OCI-LY1 (cell line): ENCODE measurements at regions not wholly inside any gene's neighbourhood (a gene's known extent, or its start where the extent isn't known, plus 50 kb on each side); places are given as distances from the start of the nearest gene placed in this dataset.

ENCODE experiments used
- H2AFZ ChIP-seq: fragments of 200-600 bp; sonication (generic), shearing (Covaris generic); 2 replicates; pipeline ENCODE4 v1.6.0; 2014; ENCODE audit warnings: antibody characterized with exemption, mild to moderate bottlenecking, low read length
- H3F3A ChIP-seq: fragments of 200-600 bp; sonication (generic), shearing (Covaris generic); 2 replicates; pipeline ENCODE4 v1.6.0; 2014; ENCODE audit warnings: mild to moderate bottlenecking, antibody characterized with exemption, low read length, moderate library complexity; ENCODE audit not compliant: insufficient read depth
- H3K27ac ChIP-seq: fragments of 200-600 bp; sonication (generic); 2 replicates; pipeline ENCODE4 v1.5.1; 2014; ENCODE audit warnings: low read length, mixed run types, mild to moderate bottlenecking, low read depth; ENCODE audit not compliant: poor library complexity, severe bottlenecking
- H3K27me3 ChIP-seq: fragments of 200-600 bp; sonication (generic); 2 replicates; pipeline ENCODE4 v1.6.0; 2014; ENCODE audit warnings: antibody characterized with exemption, mild to moderate bottlenecking, low read length, moderate library complexity; ENCODE audit not compliant: insufficient read depth
- H3K36me3 ChIP-seq: fragments of 200-600 bp; sonication (generic); 2 replicates; pipeline ENCODE4 v1.6.1; 2014; ENCODE audit warnings: mild to moderate bottlenecking, antibody characterized with exemption, low read length, moderate library complexity, mixed read lengths; ENCODE audit not compliant: insufficient read depth
- H3K4me1 ChIP-seq: fragments of 200-600 bp; sonication (generic); 2 replicates; pipeline ENCODE4 v1.5.1; 2014; ENCODE audit warnings: mild to moderate bottlenecking, low read length, moderate library complexity; ENCODE audit not compliant: insufficient read depth, severe bottlenecking
- H3K4me2 ChIP-seq: fragments of 200-600 bp; sonication (generic), shearing (Covaris generic); 2 replicates; pipeline ENCODE4 v1.6.1; 2014; ENCODE audit warnings: low read length
- H3K4me3 ChIP-seq: fragments of 200-600 bp; sonication (generic); 2 replicates; pipeline ENCODE4 v1.5.1; 2014; ENCODE audit warnings: low read length, low read depth, mild to moderate bottlenecking, mixed read lengths; ENCODE audit not compliant: poor library complexity, severe bottlenecking
- H3K79me2 ChIP-seq: fragments of 200-600 bp; shearing (Covaris generic); 2 replicates; pipeline ENCODE4 v1.6.1; 2016; ENCODE audit warnings: mixed run types, low read length, mixed read lengths; ENCODE audit not compliant: insufficient read depth
- H3K9ac ChIP-seq: fragments of 200-600 bp; sonication (generic), shearing (Covaris generic); 2 replicates; pipeline ENCODE4 v1.6.1; 2014; ENCODE audit warnings: mild to moderate bottlenecking, low read length, mixed read lengths
- H3K9me2 ChIP-seq: fragments of 200-600 bp; sonication (generic), shearing (Covaris generic); 2 replicates; pipeline ENCODE4 v1.6.1; 2014; ENCODE audit warnings: low read depth, mild to moderate bottlenecking, low read length, mixed read lengths
- H3K9me3 ChIP-seq: fragments of 200-600 bp; shearing (Covaris generic); 2 replicates; pipeline ENCODE4 v1.6.1; 2014; ENCODE audit warnings: low read length, mixed read lengths
- H4K20me1 ChIP-seq: fragments of 200-600 bp; sonication (generic), shearing (Covaris generic); 2 replicates; pipeline ENCODE4 v1.6.0; 2016; ENCODE audit warnings: mild to moderate bottlenecking, low read length; ENCODE audit not compliant: insufficient read depth
- EZH2 ChIP-seq: fragments of 200-600 bp; sonication (generic), shearing (Covaris generic); IDR thresholded peaks from 2 replicates; pipeline ENCODE4 v1.8.0; 2017; ENCODE audit warnings: borderline replicate concordance, mixed run types, mild to moderate bottlenecking, antibody characterized with exemption, low read length, moderate library complexity, mixed read lengths
- TF ChIP-seq, protein P1 (sequence below): fragments of 200-600 bp; sonication (generic), shearing (Covaris generic); IDR thresholded peaks from 2 replicates; pipeline ENCODE4 v1.5.1; 2017; ENCODE audit warnings: mild to moderate bottlenecking, antibody characterized with exemption, low read length, moderate library complexity, mixed read lengths

DNA sequence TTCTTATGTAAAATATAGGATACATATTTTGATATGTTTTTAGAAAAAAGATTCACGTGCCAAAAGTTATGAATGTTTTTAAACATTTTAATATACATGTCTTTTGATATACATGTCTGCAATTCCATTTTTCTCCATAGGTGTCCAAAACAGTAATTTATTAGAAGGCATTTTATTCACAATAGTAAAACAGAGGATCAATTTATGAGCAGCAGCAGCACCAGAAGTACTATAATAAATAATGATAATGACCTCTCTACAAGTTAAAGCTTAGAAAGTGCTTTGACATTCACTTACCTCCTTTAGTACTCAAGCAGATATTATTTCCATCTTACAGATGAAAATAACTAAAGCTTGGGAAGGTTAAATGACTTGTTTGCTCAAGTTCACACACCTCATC lies 96.7 kb upstream of the DBX1 start:
- H3K4me1 ChIP-seq, result no peaks in the 10 kb centered on the region
- TF ChIP-seq EZH2, result no peak
- TF ChIP-seq, protein P1, sequence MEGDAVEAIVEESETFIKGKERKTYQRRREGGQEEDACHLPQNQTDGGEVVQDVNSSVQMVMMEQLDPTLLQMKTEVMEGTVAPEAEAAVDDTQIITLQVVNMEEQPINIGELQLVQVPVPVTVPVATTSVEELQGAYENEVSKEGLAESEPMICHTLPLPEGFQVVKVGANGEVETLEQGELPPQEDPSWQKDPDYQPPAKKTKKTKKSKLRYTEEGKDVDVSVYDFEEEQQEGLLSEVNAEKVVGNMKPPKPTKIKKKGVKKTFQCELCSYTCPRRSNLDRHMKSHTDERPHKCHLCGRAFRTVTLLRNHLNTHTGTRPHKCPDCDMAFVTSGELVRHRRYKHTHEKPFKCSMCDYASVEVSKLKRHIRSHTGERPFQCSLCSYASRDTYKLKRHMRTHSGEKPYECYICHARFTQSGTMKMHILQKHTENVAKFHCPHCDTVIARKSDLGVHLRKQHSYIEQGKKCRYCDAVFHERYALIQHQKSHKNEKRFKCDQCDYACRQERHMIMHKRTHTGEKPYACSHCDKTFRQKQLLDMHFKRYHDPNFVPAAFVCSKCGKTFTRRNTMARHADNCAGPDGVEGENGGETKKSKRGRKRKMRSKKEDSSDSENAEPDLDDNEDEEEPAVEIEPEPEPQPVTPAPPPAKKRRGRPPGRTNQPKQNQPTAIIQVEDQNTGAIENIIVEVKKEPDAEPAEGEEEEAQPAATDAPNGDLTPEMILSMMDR, result no peak
- no peaks in the 10 kb centered on the region for H4K20me1 ChIP-seq
- H3K9me3 ChIP-seq, result no peaks in the 10 kb centered on the region
- no peak overlapping the region for H3K9ac ChIP-seq
- no peak overlapping the region for H2AFZ ChIP-seq
- no peaks in the 10 kb centered on the region for H3K27me3 ChIP-seq
- no peak overlapping the region for H3K27ac ChIP-seq
- H3F3A ChIP-seq, result no peaks in the 10 kb centered on the region
- H3K4me2 ChIP-seq, result no peak overlapping the region
- no peaks in the 10 kb centered on the region for H3K36me3 ChIP-seq
- no peaks in the 10 kb centered on the region for H3K79me2 ChIP-seq
- no peak overlapping the region for H3K4me3 ChIP-seq
- no peaks in the 10 kb centered on the region for H3K9me2 ChIP-seq

DNA sequence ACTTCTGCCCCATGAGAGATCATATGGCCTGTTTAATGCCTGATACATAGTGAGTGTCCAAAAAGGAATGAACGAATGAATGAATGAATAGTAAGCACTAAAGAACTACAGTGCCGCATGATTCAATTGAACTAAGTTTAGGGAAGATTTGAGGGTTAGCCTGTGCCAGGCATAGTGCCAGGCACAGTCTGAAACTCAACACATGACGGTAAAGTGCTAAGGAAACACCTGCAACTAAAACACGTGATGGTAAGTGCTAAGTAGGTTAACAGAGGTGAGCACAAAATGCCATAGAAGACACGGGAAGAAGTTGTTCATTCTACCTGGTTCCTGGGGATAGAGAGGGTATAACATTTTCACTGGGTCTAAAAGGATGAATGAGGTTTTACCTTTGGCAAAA lies 93.5 kb upstream of the DBX1 start:
- Histone ChIP-seq H2AFZ (no peak overlapping the region), H3K27ac (no peak overlapping the region), H3K9me2 (no peaks in the 10 kb centered on the region), H3K4me1 (no peaks in the 10 kb centered on the region), H3K36me3 (no peaks in the 10 kb centered on the region), H3K79me2 (no peaks in the 10 kb centered on the region), H3F3A (no peaks in the 10 kb centered on the region), H3K27me3 (no peaks in the 10 kb centered on the region), H4K20me1 (no peaks in the 10 kb centered on the region), H3K4me2 (no peak overlapping the region), H3K9me3 (no peaks in the 10 kb centered on the region), H3K4me3 (no peak overlapping the region), H3K9ac (no peak overlapping the region)
- no peak for TF ChIP-seq EZH2
- TF ChIP-seq, protein P1, result no peak

DNA sequence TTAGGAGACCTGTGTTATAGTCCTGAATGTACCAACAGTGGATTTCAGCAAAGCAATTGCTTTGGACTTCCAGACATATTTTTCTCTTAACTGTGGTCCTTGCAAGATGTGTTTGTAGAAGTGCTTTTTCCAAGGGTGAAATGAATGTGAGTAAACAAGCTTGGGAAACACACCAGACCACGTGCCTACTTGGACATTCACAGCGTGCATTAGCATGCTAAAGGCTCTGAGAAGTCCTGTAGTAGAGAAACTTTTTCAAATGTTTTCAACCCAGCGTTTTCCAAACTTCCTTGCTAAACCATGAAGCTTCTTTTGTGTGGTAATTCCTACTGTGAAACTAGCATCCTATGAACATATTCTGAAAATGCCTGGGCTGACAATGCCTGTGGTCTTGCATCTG lies 91.2 kb upstream of the DBX1 start:
- Histone ChIP-seq H3K4me1 (no peaks in the 10 kb centered on the region), H3K27ac (no peak overlapping the region), H3F3A (no peaks in the 10 kb centered on the region), H3K27me3 (no peaks in the 10 kb centered on the region), H3K4me3 (no peak overlapping the region), H3K9me2 (no peaks in the 10 kb centered on the region), H3K4me2 (no peak overlapping the region), H2AFZ (no peak overlapping the region), H3K9ac (no peak overlapping the region), H4K20me1 (no peaks in the 10 kb centered on the region), H3K79me2 (no peaks in the 10 kb centered on the region), H3K36me3 (no peaks in the 10 kb centered on the region), H3K9me3 (no peaks in the 10 kb centered on the region)
- no peak for TF ChIP-seq EZH2
- TF ChIP-seq, protein P1, result no peak
